Stimulated activated memory B cell treated with anti-CD40 and anti-IgM and Interleukin-4, amounts not matched to agents 10 μg/mL and 1 μg/mL and 100 μg/mL, for 72 hours (primary cell): ENCODE measurements at regions not wholly inside any gene's neighbourhood (a gene's known extent, or its start where the extent isn't known, plus 50 kb on each side); places are given as distances from the start of the nearest gene placed in this dataset.

Experiments used
- ATAC-seq: fragments of 150-1000 bp; cut with Tn5 transposase; 2 replicates; pipeline ENCODE4 v1.10.0; 2021
- H3K27ac Mint-ChIP-seq: one replicate; pipeline ENCODE4 v1.8.0; 2022; ENCODE audit warnings: mild to moderate bottlenecking, mixed read lengths
- H3K27me3 Mint-ChIP-seq: one replicate; pipeline ENCODE4 v1.8.0; 2022; ENCODE audit warnings: mixed read lengths
- H3K36me3 Mint-ChIP-seq: one replicate; pipeline ENCODE4 v1.8.0; 2022; ENCODE audit warnings: mixed read lengths
- H3K4me1 Mint-ChIP-seq: one replicate; pipeline ENCODE4 v1.8.0; 2022; ENCODE audit warnings: mixed read lengths
- H3K4me3 Mint-ChIP-seq: one replicate; pipeline ENCODE4 v1.8.0; 2022; ENCODE audit warnings: mild to moderate bottlenecking, moderate library complexity, mixed read lengths
- H3K9me3 Mint-ChIP-seq: one replicate; pipeline ENCODE4 v1.8.0; 2022; ENCODE audit warnings: mixed read lengths

DNA sequence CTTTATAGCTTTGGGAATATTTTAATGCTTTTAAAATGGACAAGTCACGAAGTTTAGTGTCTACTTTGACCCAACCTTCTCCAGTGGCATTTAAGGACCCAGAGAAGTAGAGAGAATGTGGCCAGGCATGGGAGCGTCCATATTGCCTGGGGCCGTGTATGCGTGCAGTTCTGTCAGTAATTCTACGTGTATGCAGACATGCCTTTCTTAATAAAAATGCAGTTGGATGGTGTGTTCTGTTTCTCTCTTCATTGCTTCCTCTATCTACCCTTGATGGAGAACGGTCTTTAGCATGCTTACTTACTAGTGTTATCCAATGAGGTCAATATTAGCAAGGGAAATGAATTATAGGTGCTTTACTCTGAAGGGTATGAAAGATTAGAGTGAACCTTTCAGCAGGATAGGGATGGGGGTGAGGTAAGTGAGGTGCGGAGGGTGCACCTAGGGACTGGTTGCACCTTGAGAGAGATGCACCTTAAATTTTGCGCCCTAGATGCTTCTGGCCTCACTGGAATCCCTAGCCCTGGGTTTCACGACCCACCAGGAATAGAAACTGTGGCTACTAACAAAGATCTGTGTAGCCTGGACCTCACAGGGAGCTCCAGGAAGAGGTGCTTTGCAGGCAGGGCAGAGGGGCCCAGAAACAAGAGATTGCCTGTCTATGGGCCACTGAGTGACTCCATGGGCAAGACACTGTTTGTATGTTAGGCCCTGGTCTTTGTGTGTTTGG is 194.3 kb downstream of the MYCN start:
- Mint-ChIP-seq H3K9me3 (peaks cover 5% of the 10 kb centered on the region), H3K27me3 (no peaks in the 10 kb centered on the region), H3K4me3 (no peak overlapping the region), H3K27ac (no peak overlapping the region), H3K4me1 (no peaks in the 10 kb centered on the region), H3K36me3 (no peaks in the 10 kb centered on the region)
- no peak for ATAC-seq

DNA sequence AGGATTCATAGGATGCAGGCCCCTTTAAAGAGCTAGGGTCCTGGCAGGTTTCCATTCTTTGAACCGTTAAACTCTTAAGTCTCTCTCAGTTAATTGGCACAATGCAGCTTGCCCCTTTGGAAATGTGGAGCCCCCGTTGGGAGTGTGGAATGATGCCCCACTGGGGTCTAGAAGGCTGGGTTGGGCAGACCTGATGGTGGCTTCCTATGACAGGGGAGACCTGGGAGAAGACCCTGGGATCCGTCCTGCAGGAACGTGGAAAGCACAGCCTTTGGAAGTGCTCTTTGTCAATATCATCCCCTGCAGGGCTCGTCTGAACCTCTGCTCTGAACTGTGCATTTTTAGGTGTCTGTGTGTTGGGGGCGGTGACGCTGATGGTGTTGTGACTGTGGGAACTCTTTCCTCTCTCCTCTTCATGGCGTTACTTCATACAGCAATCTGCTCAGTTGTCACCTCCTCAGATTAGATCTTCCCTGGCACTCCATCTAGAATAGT is 190.6 kb downstream of the MYCN start:
- Mint-ChIP-seq H3K27me3 (no peaks in the 10 kb centered on the region), H3K27ac (no peak overlapping the region), H3K4me1 (no peaks in the 10 kb centered on the region), H3K36me3 (no peaks in the 10 kb centered on the region), H3K9me3 (peaks cover 3% of the 10 kb centered on the region), H3K4me3 (no peak overlapping the region)
- no peak for ATAC-seq

- peak; percentile 16 for ATAC-seq
- Mint-ChIP-seq H3K36me3 (no peaks in the 10 kb centered on the region), H3K4me1 (no peaks in the 10 kb centered on the region), H3K9me3 (peaks cover 3% of the 10 kb centered on the region), H3K27ac (no peak overlapping the region), H3K4me3 (no peak overlapping the region), H3K27me3 (no peaks in the 10 kb centered on the region)
Measured at GRCh38 chr2:16130541-16130880, 190.2 kb downstream of the MYCN start.

- H3K4me3 Mint-ChIP-seq, result no peak overlapping the region
- no peak for ATAC-seq
- no peak overlapping the region for H3K27ac Mint-ChIP-seq
- no peaks in the 10 kb centered on the region for H3K27me3 Mint-ChIP-seq
- H3K36me3 Mint-ChIP-seq, result no peaks in the 10 kb centered on the region
- H3K9me3 Mint-ChIP-seq, result peaks cover 3% of the 10 kb centered on the region
- H3K4me1 Mint-ChIP-seq, result no peaks in the 10 kb centered on the region
Measured at GRCh38 chr2:16129716-16130540, 189.6 kb downstream of the MYCN start.

- Mint-ChIP-seq H3K36me3 (no peaks in the 10 kb centered on the region), H3K27me3 (no peaks in the 10 kb centered on the region), H3K27ac (no peak overlapping the region), H3K4me1 (no peaks in the 10 kb centered on the region), H3K4me3 (no peak overlapping the region), H3K9me3 (peaks cover 3% of the 10 kb centered on the region)
- ATAC-seq, result no peak
Measured at GRCh38 chr2:16128746-16129610, 188.6 kb downstream of the MYCN start.

GRCh38 chr2:16127958-16128357 is 187.6 kb downstream of the MYCN start:
- peaks cover 3% of the 10 kb centered on the region for H3K9me3 Mint-ChIP-seq
- H3K4me3 Mint-ChIP-seq, result no peak overlapping the region
- no peak for ATAC-seq
- H3K27ac Mint-ChIP-seq, result no peak overlapping the region
- H3K36me3 Mint-ChIP-seq, result no peaks in the 10 kb centered on the region
- no peaks in the 10 kb centered on the region for H3K27me3 Mint-ChIP-seq
- no peaks in the 10 kb centered on the region for H3K4me1 Mint-ChIP-seq

DNA sequence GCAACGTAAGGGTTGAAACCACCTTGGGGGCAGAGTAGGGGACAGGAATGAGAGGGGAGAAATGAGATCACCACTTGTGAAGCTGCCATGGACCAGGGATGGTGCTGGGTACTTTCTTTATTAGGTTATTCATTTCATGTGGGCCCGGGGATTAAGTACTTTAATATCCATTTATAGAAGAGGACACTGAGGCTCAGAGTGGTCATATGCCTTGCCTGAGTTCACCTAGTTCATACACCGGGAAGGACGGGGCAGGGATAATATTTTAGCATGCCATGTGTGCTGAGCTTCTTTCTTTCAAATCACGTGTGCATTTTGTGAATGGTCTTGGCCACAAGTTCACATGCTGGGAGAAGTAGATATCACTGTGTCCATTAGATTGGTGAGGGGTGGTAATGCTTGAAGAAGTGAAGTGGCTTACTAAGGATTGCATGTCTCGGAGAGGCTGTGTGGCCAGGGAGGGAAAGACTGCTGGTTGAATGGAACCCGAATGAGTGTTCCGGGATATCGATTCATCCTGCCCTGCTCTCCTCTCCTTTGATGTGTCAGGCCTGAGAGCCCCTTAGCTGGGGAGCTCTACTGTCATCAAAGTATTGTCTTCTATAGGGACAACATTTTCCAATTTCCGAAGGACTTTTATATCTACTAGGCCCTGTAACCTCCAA is 187.1 kb downstream of the MYCN start:
- H3K36me3 Mint-ChIP-seq, result no peaks in the 10 kb centered on the region
- no peak overlapping the region for H3K27ac Mint-ChIP-seq
- no peak for ATAC-seq
- H3K4me1 Mint-ChIP-seq, result no peaks in the 10 kb centered on the region
- H3K27me3 Mint-ChIP-seq, result no peaks in the 10 kb centered on the region
- peaks cover 3% of the 10 kb centered on the region for H3K9me3 Mint-ChIP-seq
- no peak overlapping the region for H3K4me3 Mint-ChIP-seq

- H3K4me1 Mint-ChIP-seq, result no peaks in the 10 kb centered on the region
- no peaks in the 10 kb centered on the region for H3K27me3 Mint-ChIP-seq
- no peak for ATAC-seq
- no peak overlapping the region for H3K27ac Mint-ChIP-seq
- no peaks in the 10 kb centered on the region for H3K36me3 Mint-ChIP-seq
- H3K4me3 Mint-ChIP-seq, result no peak overlapping the region
- peaks cover 3% of the 10 kb centered on the region for H3K9me3 Mint-ChIP-seq
Measured at GRCh38 chr2:16126517-16127275, 186.3 kb downstream of the MYCN start.

DNA sequence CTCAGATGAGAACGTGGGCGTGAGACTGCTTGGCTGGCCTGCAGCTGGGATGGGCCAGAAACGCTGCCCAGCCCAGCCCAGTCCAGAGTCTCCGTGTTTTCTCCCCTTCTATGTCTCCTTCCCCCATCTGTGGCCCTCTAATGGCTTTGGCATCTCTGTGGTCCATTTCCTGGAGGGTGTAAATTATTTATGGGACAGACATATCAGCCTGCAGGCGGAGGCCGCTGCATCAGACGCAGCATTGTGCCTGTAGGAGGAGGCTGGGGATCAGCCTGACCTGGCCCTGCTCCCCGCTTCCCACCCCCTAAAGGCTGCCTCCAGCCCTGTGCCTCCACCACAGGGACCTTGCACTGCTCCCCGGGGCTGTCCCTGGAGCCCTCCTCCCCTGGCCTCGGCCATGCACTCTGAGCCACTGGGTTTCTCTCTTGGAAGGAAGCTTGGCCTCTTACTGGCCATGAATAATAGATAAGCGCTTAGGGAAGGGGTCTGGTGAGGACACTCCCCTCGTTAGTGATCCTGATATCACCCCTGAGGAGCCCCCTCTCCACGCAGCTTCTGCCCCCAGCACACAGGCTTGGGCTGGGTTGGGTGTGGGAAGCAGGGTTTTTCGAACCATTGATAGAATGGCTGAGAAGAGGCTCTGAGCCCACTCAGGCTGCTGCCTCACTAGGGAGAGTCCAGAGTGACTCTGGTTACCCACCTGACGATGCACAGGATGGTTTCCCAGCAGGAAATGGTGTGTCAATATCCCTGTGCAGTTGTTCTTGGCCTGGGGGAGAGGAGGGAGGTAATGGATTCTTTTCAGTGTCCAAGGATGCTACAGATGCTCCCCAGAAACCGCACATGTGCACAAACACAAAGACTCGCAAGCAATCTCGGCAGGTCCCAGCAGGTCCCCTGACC is 185.5 kb downstream of the MYCN start:
- no peak overlapping the region for H3K4me3 Mint-ChIP-seq
- no peaks in the 10 kb centered on the region for H3K4me1 Mint-ChIP-seq
- H3K36me3 Mint-ChIP-seq, result no peaks in the 10 kb centered on the region
- no peaks in the 10 kb centered on the region for H3K27me3 Mint-ChIP-seq
- no peak overlapping the region for H3K27ac Mint-ChIP-seq
- no peaks in the 10 kb centered on the region for H3K9me3 Mint-ChIP-seq
- ATAC-seq, result no peak

- no peak overlapping the region for H3K27ac Mint-ChIP-seq
- no peaks in the 10 kb centered on the region for H3K4me1 Mint-ChIP-seq
- H3K9me3 Mint-ChIP-seq, result no peaks in the 10 kb centered on the region
- no peak for ATAC-seq
- no peak overlapping the region for H3K4me3 Mint-ChIP-seq
- no peaks in the 10 kb centered on the region for H3K36me3 Mint-ChIP-seq
- H3K27me3 Mint-ChIP-seq, result no peaks in the 10 kb centered on the region
Measured at GRCh38 chr2:16124881-16125613, 184.7 kb downstream of the MYCN start.

GRCh38 chr2:16123856-16124780 is 183.8 kb downstream of the MYCN start:
- ATAC-seq, result no peak
- Mint-ChIP-seq H3K4me1 (no peaks in the 10 kb centered on the region), H3K27ac (no peak overlapping the region), H3K9me3 (no peaks in the 10 kb centered on the region), H3K36me3 (no peaks in the 10 kb centered on the region), H3K27me3 (no peaks in the 10 kb centered on the region), H3K4me3 (no peak overlapping the region)

- Mint-ChIP-seq H3K9me3 (no peaks in the 10 kb centered on the region), H3K27ac (no peak overlapping the region), H3K36me3 (no peaks in the 10 kb centered on the region), H3K4me3 (no peak overlapping the region), H3K27me3 (no peaks in the 10 kb centered on the region), H3K4me1 (no peaks in the 10 kb centered on the region)
- no peak for ATAC-seq
Measured at GRCh38 chr2:16123421-16123820, 183.1 kb downstream of the MYCN start.
